ENCODE measurements at regions not wholly inside any gene's neighbourhood (a gene's known extent, or its start where the extent isn't known, plus 50 kb on each side); places are given as distances from the start of the nearest gene placed in this dataset.
"Not testable (repeated sequence)": the region's sequence is repeated elsewhere in the genome, so short reads cannot be mapped to it uniquely, and the experiment has no call there.

DNA sequence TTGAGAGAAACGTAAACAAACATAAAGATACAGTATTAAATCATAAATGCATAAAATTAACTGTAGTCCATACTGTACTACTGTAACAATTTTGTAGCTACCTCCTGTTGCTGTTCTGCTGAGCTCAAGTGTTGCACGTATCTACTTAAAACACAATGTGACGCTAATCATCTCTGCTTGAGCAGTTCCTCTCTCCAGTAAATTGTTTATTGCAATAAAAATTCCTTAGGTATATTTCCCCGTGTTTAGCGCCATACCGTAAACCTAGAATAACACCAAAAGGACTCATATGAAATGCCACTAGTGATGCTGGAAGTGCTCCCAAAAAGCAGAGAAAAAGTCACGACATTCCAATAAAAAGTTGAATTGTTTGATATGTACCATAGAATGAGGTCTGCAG, 152.3 kb downstream of the LRRN1 start:
- TF ChIP-seq Cebpa-rat (IDR thresholded peaks at IDR 0.05): no peak
- no peaks in the 10 kb centered on the region for H3K4me1 ChIP-seq

GRCh38 chr3:3962867-3963266, 163.6 kb downstream of the LRRN1 start:
- not testable (repeated sequence) for H3K4me1 ChIP-seq; H3K9me3 ChIP-seq (replicated peaks in 1 of 11); H3K27ac ChIP-seq; H4K20me1 ChIP-seq; H3K36me3 ChIP-seq; H3K9ac ChIP-seq; H3K4me2 ChIP-seq; H3K27me3 ChIP-seq; H3K4me3 ChIP-seq

More for the DNA sequence above, 152.3 kb downstream of the LRRN1 start:
- no peaks in the 10 kb centered on the region for H3K9me3 ChIP-seq (replicated peaks in 1 of 11)
- no peaks in the 10 kb centered on the region for H3K36me3 ChIP-seq
- H3K9ac ChIP-seq: no peak overlapping the region
- no peak overlapping the region for H3K4me2 ChIP-seq
- H3K27me3 ChIP-seq: no peaks in the 10 kb centered on the region
- no peaks in the 10 kb centered on the region for H4K20me1 ChIP-seq
- no peak overlapping the region for H3K27ac ChIP-seq
- H3K4me3 ChIP-seq: no peak overlapping the region

DNA sequence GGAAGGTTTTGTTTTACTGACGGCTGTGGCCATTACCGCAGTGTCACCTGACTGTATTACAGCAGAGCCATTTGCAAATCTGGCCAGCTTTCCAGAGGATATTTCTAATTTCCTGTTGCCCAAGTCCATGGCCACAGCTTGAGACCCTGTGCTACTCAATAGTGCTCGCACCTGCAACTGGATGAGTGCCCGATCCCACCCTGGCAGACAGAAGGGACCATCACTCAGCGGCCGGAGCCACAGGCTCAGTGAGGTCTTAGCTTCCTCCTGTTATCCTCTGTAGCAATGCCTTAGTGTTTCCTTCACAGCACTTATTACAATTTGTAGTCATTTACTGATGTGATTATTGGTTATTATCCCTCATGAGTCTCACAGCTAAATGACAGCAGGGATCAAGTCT, 184.8 kb downstream of the LRRN1 start:
- Histone ChIP-seq H3K4me1 (no peaks in the 10 kb centered on the region), H3K9me3 (replicated peaks in 1 of 11) (no peaks in the 10 kb centered on the region), H3K9ac (no peak overlapping the region), H3K27ac (no peak overlapping the region), H3K27me3 (no peaks in the 10 kb centered on the region), H3K36me3 (no peaks in the 10 kb centered on the region), H3K4me2 (no peak overlapping the region), H4K20me1 (no peaks in the 10 kb centered on the region), H3K4me3 (no peak overlapping the region)
- no peak for TF ChIP-seq Cebpa-rat (IDR thresholded peaks at IDR 0.05)

- H3K4me1 ChIP-seq: no peaks in the 10 kb centered on the region
- H3K4me2 ChIP-seq: no peak overlapping the region
- no peak overlapping the region for H3K9ac ChIP-seq
- no peaks in the 10 kb centered on the region for H3K36me3 ChIP-seq
- no peak overlapping the region for H3K27ac ChIP-seq
- peaks cover 0 to 6% (median 0%) of the 10 kb centered on the region in 11 experiments; a peak in 4 of 22 replicates for H3K9me3 ChIP-seq (replicated peaks in 1 of 11)
- H3K27me3 ChIP-seq: no peaks in the 10 kb centered on the region
- H4K20me1 ChIP-seq: no peaks in the 10 kb centered on the region
- no peak overlapping the region for H3K4me3 ChIP-seq
- no peak for TF ChIP-seq Cebpa-rat (IDR thresholded peaks at IDR 0.05)
Measured at GRCh38 chr3:3991598-3991997, 192.4 kb downstream of the LRRN1 start.

DNA sequence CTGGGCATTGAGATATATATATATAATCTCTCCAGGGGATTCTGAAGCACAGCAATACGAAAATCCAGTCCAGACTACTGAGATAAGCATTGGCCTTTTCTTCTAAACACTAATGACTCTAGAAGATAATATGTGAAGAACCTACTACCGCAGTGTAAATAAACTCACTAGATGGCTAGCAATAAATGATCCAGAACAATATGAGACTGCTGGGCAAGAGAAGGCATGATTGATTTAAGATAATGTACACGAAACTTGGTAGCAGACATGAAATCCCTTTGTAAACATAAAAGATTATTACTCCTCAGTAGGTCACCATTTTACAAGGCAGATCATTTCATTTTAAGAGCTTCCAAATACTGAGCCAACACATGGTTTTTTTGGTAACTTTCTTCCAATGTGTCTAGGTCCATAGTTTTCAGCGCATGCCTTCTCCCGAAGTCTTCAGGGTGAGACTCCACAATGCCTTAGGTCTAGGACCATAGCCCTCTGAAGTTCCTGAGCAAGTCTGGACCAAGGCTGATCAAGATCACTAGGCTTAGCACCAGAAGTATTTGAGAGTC, 193.2 kb downstream of the LRRN1 start:
- no peak overlapping the region for H3K9ac ChIP-seq
- H3K4me1 ChIP-seq: no peaks in the 10 kb centered on the region
- no peaks in the 10 kb centered on the region for H4K20me1 ChIP-seq
- no peak overlapping the region for H3K27ac ChIP-seq
- no peak overlapping the region for H3K4me2 ChIP-seq
- peaks cover 0 to 6% (median 0%) of the 10 kb centered on the region in 11 experiments; a peak in 4 of 22 replicates for H3K9me3 ChIP-seq (replicated peaks in 1 of 11)
- H3K36me3 ChIP-seq: no peaks in the 10 kb centered on the region
- no peak overlapping the region for H3K4me3 ChIP-seq
- no peaks in the 10 kb centered on the region for H3K27me3 ChIP-seq
- no peak for TF ChIP-seq Cebpa-rat (IDR thresholded peaks at IDR 0.05)

GRCh38 chr3:3998140-3998922, 199.1 kb downstream of the LRRN1 start:
- no peak for TF ChIP-seq Cebpa-rat (IDR thresholded peaks at IDR 0.05)
- H3K27me3 ChIP-seq: no peaks in the 10 kb centered on the region
- no peaks in the 10 kb centered on the region for H3K36me3 ChIP-seq
- H3K4me3 ChIP-seq: no peak overlapping the region
- no peaks in the 10 kb centered on the region for H3K4me1 ChIP-seq
- H3K9ac ChIP-seq: no peak overlapping the region
- H3K27ac ChIP-seq: no peak overlapping the region
- no peaks in the 10 kb centered on the region for H4K20me1 ChIP-seq
- H3K4me2 ChIP-seq: no peak overlapping the region
- peaks cover 0 to 6% (median 3%) of the 10 kb centered on the region in 11 experiments; a peak in 5 of 22 replicates for H3K9me3 ChIP-seq (replicated peaks in 1 of 11)

GRCh38 chr3:3999340-3999739, 200.1 kb downstream of the LRRN1 start:
- not testable (repeated sequence) for H3K36me3 ChIP-seq; H3K27ac ChIP-seq; H3K4me2 ChIP-seq; H3K4me3 ChIP-seq; H3K27me3 ChIP-seq; H3K9me3 ChIP-seq (replicated peaks in 1 of 11); H4K20me1 ChIP-seq; H3K9ac ChIP-seq; H3K4me1 ChIP-seq

- TF ChIP-seq Cebpa-rat (IDR thresholded peaks at IDR 0.05): no peak
- H3K9ac ChIP-seq: no peak overlapping the region
- no peak overlapping the region for H3K4me2 ChIP-seq
- H3K4me3 ChIP-seq: no peak overlapping the region
- H3K9me3 ChIP-seq (replicated peaks in 1 of 11): peaks cover 0 to 3% (median 0%) of the 10 kb centered on the region in 11 experiments; a peak in 1 of 22 replicates
- H3K36me3 ChIP-seq: no peaks in the 10 kb centered on the region
- H3K4me1 ChIP-seq: no peaks in the 10 kb centered on the region
- no peaks in the 10 kb centered on the region for H3K27me3 ChIP-seq
- no peak overlapping the region for H3K27ac ChIP-seq
- no peaks in the 10 kb centered on the region for H4K20me1 ChIP-seq
Measured at GRCh38 chr3:4001976-4002375, 202.7 kb downstream of the LRRN1 start.

GRCh38 chr3:4006288-4006687, 207.1 kb downstream of the LRRN1 start:
- Histone ChIP-seq H3K4me2 (no peak overlapping the region; a peak in 1 of 22 replicates), H3K4me1 (peaks cover 0 to 3% (median 0%) of the 10 kb centered on the region in 10 experiments; a peak in 3 of 20 replicates), H3K36me3 (no peaks in the 10 kb centered on the region), H3K9ac (no peak overlapping the region), H3K4me3 (no peak overlapping the region), H4K20me1 (no peaks in the 10 kb centered on the region), H3K27me3 (no peaks in the 10 kb centered on the region), H3K9me3 (replicated peaks in 1 of 11) (no peaks in the 10 kb centered on the region), H3K27ac (no peak overlapping the region)
- no peak for TF ChIP-seq Cebpa-rat (IDR thresholded peaks at IDR 0.05)

- H3K4me2 ChIP-seq: no peak overlapping the region
- H4K20me1 ChIP-seq: no peaks in the 10 kb centered on the region
- no peak overlapping the region for H3K27ac ChIP-seq
- peaks cover 0 to 6% (median 0%) of the 10 kb centered on the region in 11 experiments; a peak in 1 of 22 replicates for H3K9me3 ChIP-seq (replicated peaks in 1 of 11)
- no peak for TF ChIP-seq Cebpa-rat (IDR thresholded peaks at IDR 0.05)
- H3K9ac ChIP-seq: no peak overlapping the region
- H3K36me3 ChIP-seq: no peaks in the 10 kb centered on the region
- no peak overlapping the region for H3K4me3 ChIP-seq
- no peaks in the 10 kb centered on the region for H3K27me3 ChIP-seq
- H3K4me1 ChIP-seq: peaks cover 0 to 10% (median 0%) of the 10 kb centered on the region in 10 experiments; a peak in 3 of 20 replicates
Measured at GRCh38 chr3:4008205-4008604, 209.0 kb downstream of the LRRN1 start.

Data from BLaER1 treated with 17β-estradiol and CSF1 and Interleukin-3, amounts not matched to agents 10 nM and 100 nM (cell line).